RKO (cell line): ENCODE measurements at regions not wholly inside any gene's neighbourhood (a gene's known extent, or its start where the extent isn't known, plus 50 kb on each side); places are given as distances from the start of the nearest gene placed in this dataset.
"Not testable (repeated sequence)": the region's sequence is repeated elsewhere in the genome, so short reads cannot be mapped to it uniquely, and the experiment has no call there.

ENCODE experiments used
- DNase-seq: peaks from one replicate; pipeline ENCODE4 v3.0.0-alpha.2; 2016; ENCODE audit warnings: low spot score

GRCh38 chr15:39396979-39397615 is 183.8 kb upstream of the THBS1 start:
- DNase-seq, result no peak

GRCh38 chr15:39397883-39398282 is 183.0 kb upstream of the THBS1 start:
- DNase-seq, result no peak

- DNase-seq, result no peak
Observed at GRCh38 chr15:39399600-39399999, 181.3 kb upstream of the THBS1 start.

- no peak for DNase-seq
Observed at GRCh38 chr15:39400002-39400401, 180.9 kb upstream of the THBS1 start.

GRCh38 chr15:39400821-39401550 is 179.9 kb upstream of the THBS1 start:
- DNase-seq, result no peak

- DNase-seq, result no peak
Observed at GRCh38 chr15:39403640-39404117, 177.2 kb upstream of the THBS1 start.

GRCh38 chr15:39404767-39405181 is 176.1 kb upstream of the THBS1 start:
- DNase-seq, result no peak

- DNase-seq, result no peak
Observed at GRCh38 chr15:39406485-39406884, 174.4 kb upstream of the THBS1 start.

- DNase-seq, result no peak
Observed at GRCh38 chr15:39407116-39407515, 173.8 kb upstream of the THBS1 start.

- no peak for DNase-seq
Observed at GRCh38 chr15:39409876-39410530, 170.9 kb upstream of the THBS1 start.

- no peak for DNase-seq
Observed at GRCh38 chr15:39411102-39411989, 169.5 kb upstream of the THBS1 start.

- DNase-seq, result no peak
Observed at GRCh38 chr15:39413558-39413957, 167.3 kb upstream of the THBS1 start.

- DNase-seq, result no peak
Observed at GRCh38 chr15:39414201-39414600, 166.7 kb upstream of the THBS1 start.

GRCh38 chr15:39415634-39416033 is 165.2 kb upstream of the THBS1 start:
- no peak for DNase-seq

GRCh38 chr15:39416258-39416657 is 164.6 kb upstream of the THBS1 start:
- no peak for DNase-seq

- no peak for DNase-seq
Observed at GRCh38 chr15:39417366-39418134, 163.3 kb upstream of the THBS1 start.

GRCh38 chr15:39419651-39420050 is 161.2 kb upstream of the THBS1 start:
- no peak for DNase-seq

GRCh38 chr15:39420123-39420852 is 160.6 kb upstream of the THBS1 start:
- DNase-seq, result not testable (repeated sequence)

- DNase-seq, result not testable (repeated sequence)
Observed at GRCh38 chr15:39420853-39421192, 160.1 kb upstream of the THBS1 start.
